ENCODE measurements at regions not wholly inside any gene's neighbourhood (a gene's known extent, or its start where the extent isn't known, plus 50 kb on each side); places are given as distances from the start of the nearest gene placed in this dataset.
"Not testable (repeated sequence)": the region's sequence is repeated elsewhere in the genome, so short reads cannot be mapped to it uniquely, and the experiment has no call there.

- not testable (repeated sequence) for FAIRE-seq
These were observed 209.3 kb upstream of the PRSS58 start for GRCh38 chr7:142467056-142467655.

DNA sequence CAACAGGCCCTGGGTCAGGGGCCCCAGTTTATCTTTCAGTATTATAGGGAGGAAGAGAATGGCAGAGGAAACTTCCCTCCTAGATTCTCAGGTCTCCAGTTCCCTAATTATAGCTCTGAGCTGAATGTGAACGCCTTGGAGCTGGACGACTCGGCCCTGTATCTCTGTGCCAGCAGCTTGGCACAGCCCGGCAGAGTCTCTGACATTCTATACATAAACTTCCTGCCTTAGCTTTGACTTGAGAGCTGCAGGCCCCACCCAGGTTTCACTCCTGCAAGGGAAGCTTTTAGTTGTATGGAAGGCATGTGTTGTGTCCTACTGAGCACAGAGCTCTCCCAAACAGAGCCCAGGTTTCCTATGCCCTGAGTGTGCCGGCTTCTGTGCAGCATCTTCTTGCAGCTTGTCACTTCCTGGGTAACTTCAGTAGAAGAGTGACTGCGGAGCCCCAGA lies 205.6 kb upstream of the PRSS58 start:
- no peak for FAIRE-seq

DNA sequence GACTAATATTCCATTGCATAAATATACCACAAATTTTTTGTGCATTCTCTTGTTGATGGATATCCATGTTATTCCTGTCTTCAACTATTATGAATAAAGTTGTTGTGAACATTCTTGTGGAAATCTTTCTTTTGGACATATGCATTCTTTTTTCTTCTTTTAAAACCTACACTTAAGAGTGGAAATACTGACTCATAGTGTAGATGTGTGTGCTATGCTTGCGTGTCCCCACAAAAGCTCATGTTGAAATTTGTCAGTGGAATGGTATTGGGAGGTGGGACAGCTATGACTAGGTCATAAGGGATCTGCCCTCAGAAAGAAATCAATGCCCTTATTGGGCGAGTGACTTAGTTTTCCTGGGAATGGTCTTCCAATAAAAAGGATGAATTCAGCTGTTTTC lies 203.6 kb upstream of the PRSS58 start:
- FAIRE-seq = no peak

DNA sequence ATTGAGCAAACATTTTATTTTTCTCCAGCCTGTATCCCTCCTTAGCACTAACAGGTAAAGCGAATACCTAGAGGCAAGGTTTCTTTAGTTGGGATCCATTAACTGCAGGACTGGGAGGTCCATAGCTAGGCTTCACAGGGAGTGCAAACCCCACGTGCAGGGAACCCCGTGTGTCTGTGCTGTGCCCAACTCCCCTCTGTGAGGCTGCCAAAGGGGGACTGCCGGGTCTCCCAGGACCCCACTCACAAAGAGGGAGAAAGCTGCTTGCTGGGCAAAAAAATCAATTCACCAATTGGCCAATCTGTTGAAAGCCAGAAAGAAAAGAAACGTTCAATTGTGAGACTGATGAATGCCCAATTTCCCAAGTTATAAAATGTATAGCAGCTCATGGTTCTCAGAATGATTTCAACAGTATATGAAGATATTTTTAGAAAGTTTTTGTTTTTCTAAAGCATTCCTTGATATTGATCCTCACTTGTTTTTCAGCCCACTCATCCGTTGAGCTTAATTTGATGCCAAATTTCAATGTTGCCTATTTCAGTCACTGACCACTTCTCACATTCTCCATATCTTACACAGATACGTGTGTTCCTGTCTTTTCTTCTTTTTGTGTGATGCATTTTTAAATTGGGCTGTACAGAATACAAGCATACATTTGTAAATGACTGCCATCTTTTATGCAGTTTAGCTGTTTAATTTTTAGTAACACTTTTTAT lies 202.7 kb upstream of the PRSS58 start:
- FAIRE-seq = no peak

DNA sequence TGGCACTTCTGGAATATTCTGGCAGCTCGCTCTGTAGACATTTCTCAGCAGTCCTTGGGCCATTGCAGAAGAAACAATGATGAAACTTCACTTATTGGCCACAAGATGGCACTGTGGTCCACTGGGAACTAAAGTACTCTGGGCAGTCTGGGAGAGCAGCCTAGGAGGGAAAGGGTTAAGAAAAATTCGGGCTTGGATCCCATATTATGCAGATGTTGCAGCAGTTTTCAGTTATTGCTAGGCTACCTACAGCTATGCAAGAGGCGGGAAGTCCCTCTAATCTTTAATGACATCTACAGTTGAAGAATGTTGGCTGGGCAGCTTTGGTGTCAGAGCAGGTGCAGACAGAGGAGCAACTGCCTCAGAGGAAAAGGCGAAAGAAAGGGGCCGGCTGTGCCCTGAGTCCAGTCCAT lies 201.7 kb upstream of the PRSS58 start:
- no peak for FAIRE-seq

DNA sequence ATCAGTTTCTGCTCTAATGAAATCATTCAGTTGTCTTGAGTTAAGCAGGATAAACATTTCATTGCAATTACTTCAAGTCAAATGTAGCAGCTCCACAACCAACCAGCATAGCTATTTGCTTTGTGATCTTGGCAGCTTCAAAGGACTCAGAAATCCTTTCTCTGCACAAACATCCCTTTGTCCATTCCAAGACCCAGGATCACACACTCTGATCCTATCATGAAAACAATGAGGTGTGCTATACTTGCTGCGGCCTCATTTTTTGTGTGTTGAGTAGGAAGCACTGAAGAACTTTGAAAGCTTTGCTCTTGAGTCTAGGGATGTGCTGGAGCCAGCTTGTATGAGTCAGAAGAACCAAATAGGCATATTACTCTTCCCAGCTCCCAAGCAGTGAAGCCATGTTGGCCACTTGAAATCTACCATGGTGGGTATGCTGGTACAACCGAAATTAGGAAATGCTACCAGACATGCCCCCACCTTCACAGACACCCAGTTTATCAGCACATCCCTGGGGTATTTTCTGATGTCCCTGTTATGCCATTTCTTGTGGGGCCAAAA lies 199.4 kb upstream of the PRSS58 start:
- FAIRE-seq = no peak

DNA sequence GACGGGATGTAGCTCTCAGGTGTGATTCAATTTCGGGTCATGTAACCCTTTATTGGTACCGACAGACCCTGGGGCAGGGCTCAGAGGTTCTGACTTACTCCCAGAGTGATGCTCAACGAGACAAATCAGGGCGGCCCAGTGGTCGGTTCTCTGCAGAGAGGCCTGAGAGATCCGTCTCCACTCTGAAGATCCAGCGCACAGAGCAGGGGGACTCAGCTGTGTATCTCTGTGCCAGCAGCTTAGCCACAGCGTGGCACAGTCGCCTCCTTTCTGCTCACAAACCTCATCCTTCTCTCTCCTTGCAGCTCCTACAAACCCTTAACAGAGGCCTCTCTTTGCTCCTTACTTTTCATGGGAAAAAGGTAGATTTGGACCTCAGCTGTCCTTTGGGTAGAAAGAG lies 197.5 kb upstream of the PRSS58 start:
- no peak for FAIRE-seq

DNA sequence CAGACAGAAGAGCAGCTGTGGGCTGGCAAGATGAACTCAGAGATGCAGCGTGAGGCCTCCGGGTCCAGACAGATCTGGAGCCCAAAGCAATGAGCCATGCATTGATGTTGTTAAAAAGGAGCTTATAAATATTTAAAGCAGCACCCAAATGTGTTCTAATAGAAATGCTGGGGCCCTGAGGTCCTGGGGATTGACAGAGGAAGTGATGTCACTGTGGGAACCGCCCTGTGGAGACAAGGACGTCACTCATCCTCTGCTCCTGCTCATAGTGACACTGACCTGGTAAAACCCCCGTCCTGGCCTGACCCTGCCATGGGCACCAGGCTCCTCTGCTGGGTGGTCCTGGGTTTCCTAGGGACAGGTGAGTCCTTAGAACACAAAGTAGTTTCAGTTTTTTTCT lies 197.0 kb upstream of the PRSS58 start:
- no peak for FAIRE-seq

- FAIRE-seq = no peak
These were observed 194.9 kb upstream of the PRSS58 start for GRCh38 chr7:142452791-142453190.

DNA sequence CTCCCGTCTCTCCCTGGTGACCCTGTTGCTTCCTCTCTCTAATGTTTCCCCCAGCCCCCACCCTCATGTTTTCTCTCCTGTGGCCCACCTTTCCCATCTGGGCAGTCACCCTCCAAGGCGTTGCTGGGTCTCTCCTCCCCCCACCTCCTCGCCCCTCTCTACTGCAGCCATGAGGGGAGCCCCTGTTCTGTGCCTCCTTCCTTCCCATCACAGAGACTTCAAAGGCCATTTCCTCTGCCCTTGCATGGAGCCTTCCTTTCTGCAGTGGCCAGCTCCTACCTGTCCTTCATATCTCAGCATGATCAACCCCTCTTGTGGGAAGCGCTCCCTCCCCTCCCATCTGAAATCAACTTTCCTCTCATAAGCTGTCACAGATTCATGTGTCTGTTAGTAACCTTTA lies 194.0 kb upstream of the PRSS58 start:
- no peak for FAIRE-seq

DNA sequence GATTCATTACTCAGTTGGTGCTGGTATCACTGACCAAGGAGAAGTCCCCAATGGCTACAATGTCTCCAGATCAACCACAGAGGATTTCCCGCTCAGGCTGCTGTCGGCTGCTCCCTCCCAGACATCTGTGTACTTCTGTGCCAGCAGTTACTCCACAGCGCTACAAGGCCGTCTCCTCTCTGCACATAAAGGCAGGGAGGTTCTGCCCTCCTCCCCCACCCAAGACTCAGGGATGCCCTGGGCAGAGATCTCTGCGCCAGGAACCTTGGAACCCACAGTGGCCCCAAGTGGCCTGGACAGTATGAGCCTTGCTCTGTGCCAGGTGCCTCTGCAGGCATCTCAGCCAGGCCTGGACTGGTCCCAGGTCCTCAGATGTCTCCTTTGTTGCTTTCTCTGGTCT lies 193.4 kb upstream of the PRSS58 start:
- no peak for FAIRE-seq

DNA sequence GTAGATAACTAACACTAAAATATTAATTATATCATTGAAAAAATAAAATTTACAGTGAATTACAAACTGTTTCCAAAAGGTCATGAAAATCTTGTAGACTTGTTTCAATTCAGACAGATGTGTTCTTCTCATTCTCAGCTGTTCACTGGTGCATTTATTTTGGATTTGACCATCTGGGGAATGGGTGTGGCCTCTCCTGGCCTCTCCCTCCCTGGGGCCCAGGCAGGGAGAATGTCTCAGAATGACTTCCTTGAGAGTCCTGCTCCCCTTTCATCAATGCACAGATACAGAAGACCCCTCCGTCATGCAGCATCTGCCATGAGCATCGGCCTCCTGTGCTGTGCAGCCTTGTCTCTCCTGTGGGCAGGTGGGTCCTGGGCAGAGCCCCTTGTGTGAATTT lies 192.8 kb upstream of the PRSS58 start:
- FAIRE-seq = no peak

DNA sequence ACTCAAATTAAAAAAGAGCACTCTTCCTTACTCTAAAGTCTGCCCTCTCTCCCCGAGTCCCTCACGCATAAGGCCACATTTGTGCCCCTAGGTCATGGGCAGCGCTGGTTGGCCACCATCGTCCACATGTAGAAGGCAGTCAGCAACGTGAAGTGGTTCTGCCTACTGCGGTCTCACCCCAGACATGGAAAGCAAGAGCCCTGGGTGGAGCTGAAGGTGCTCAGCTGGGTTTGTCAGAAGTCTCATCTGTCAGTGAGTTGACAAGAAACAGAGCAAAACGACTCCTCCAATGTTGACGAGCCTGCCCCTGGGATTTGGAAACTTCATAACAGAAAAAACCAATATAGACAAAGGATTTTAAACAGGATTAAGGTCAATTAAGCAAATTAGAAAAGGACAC lies 192.3 kb upstream of the PRSS58 start:
- no peak for FAIRE-seq

GRCh38 chr7:142448857-142449256 lies 191.0 kb upstream of the PRSS58 start:
- not testable (repeated sequence) for FAIRE-seq

DNA sequence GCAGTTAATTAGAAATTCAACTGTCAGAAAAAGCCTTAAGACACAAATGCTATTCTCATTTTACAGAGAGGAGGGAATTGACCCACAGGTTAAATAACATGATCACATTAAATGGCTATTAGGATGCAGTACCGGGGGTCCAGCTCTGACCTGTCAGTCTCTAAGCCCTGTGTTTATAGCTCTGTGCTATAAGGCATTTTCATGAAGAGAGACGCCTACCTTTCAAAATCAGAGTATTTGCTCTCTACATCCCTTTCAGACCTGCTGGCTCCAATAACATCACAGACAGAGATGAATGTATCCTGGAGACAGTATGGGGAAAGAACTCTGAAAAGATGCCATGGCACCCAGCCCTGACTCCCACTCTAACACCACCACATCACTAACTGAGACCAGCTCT lies 189.9 kb upstream of the PRSS58 start:
- FAIRE-seq = no peak

- FAIRE-seq = no peak
These were observed 187.3 kb upstream of the PRSS58 start for GRCh38 chr7:142445019-142445686.

GRCh38 chr7:142443216-142444010 lies 185.6 kb upstream of the PRSS58 start:
- FAIRE-seq = no peak

DNA sequence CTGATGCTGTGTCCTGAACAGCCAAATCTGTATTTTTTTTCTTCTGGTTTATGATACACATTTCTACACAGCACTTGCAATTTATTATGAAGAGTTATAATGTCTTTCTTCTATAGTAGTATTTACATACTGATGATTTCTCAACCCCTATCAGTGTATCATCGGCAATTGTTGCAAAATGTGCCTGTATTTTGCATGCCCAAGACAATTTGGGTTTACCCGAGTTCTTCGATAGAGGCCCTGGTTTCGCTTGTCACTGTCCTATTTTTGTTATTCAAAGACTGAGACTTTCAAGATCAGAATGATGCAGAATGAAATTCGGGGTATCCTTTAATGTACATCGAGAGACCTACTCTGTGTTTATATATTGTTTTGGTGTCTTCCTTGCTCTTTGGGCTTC lies 184.5 kb upstream of the PRSS58 start:
- FAIRE-seq = no peak

DNA sequence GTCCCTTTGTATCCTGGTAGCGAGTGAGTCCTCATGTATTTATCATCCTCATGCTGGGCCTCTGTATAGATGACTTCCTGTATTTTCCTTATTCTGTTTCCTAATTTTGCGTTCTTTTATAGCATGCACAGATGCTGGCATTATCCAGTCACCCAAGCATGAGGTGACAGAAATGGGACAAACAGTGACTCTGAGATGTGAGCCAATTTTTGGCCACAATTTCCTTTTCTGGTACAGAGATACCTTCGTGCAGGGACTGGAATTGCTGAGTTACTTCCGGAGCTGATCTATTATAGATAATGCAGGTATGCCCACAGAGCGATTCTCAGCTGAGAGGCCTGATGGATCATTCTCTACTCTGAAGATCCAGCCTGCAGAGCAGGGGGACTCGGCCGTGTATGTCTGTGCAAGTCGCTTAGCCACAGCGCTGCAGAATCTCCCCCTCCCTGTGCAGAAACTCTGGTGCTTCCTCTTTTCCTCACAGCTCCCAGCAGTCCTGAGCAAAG lies 183.1 kb upstream of the PRSS58 start:
- no peak for FAIRE-seq

DNA sequence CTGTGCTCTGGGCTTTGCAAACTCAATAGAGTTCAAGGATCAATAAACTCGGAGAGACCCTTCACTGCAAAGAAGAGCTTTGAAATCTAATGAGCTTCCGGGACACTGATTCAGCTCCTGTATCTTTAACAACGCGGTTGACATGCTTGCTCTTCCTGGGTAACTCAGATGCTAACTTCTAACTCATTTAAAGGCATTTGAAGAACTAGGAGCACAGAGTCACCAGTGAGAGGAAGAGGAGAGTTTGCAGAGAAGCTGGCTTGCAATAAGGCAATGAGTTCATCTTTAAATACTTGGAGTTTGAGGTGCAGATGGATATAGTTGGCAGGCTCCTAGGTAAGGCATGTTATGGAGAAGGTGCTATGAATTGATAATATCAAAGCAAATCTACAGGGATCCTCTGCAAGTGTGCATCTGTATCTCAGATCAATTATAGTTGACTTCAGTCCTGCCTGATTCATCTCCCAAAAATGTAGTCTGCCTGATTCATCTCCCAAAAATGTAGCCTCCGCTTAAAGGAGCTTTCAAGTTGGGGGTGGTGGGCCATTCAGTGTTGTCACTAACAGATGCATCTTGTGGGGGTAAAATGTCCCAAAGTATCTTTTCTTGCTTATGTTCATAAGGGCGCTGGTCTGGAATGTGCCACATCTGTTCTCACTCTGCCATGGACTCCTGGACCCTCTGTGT lies 182.5 kb upstream of the PRSS58 start:
- no peak for FAIRE-seq

DNA sequence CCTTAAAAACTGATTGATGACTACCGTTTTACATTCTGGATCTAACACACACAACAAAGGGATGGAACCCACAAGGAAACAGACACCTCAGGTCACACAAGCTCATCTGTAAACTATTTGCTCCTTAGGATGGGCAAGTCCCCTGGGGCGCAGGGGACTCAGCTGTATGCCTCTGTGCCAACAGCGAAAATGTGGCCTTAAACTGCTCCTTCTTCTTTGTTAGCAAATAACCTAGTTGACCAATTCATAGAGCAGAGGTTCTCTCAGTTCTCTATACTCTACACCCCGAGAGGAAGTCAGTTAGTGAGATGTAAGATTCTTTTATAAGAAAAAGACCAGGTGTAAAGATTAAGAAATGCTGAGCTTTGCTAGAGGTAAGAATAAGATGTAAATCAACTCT lies 181.9 kb upstream of the PRSS58 start:
- FAIRE-seq = no peak

GRCh38 chr7:142438923-142439515 lies 181.2 kb upstream of the PRSS58 start:
- no peak for FAIRE-seq

Measured in G401.6 (cell line).